Keratinocyte (primary cell): ENCODE measurements at regions not wholly inside any gene's neighbourhood (a gene's known extent, or its start where the extent isn't known, plus 50 kb on each side); places are given as distances from the start of the nearest gene placed in this dataset.

Experiments
- CTCF ChIP-seq, 3 experiments: IDR thresholded peaks in 1 of 3; conservative IDR thresholded peaks in 1 of 3; optimal IDR thresholded peaks in 1 of 3; 2 replicates in 2 of 3; 3 replicates in 1 of 3; pipeline versions ENCODE3 to v1.5.1; 2011; ENCODE audit warnings: low read length in 3 of 3, mild to moderate bottlenecking in 3 of 3, moderate library complexity in 2 of 3, control low read depth in 1 of 3, inconsistent platforms in 1 of 3; ENCODE audit not compliant: insufficient read depth in 2 of 3; ENCODE audit errors: extremely low read depth in 1 of 3
- EZH2 ChIP-seq: IDR thresholded peaks from one replicate; pipeline ENCODE4 v1.6.1; 2012; ENCODE audit warnings: inconsistent platforms, mild to moderate bottlenecking, low read length, moderate library complexity

GRCh38 chr12:47303207-47303606, 223.4 kb upstream of the AMIGO2 start:
- no peak for TF ChIP-seq CTCF (optimal IDR thresholded peaks at IDR 0.05 in 1 of 3, IDR thresholded peaks at IDR 0.05 in 1 of 3, conservative IDR thresholded peaks at IDR 0.05 in 1 of 3; ENCODE audit: extremely low read depth in 1 of 3, insufficient read depth in 2 of 3, low read length in 3 of 3)
- TF ChIP-seq EZH2: no peak
